IMR-90 (cell line): ENCODE measurements at regions not wholly inside any gene's neighbourhood (a gene's known extent, or its start where the extent isn't known, plus 50 kb on each side); places are given as distances from the start of the nearest gene placed in this dataset.

Experiments used
- ATAC-seq: fragments of 200-7000 bp; cut with Tn5 transposase; 2 replicates; pipeline ENCODE4 v1.9.1; 2020; ENCODE audit warnings: low read depth, mild to moderate bottlenecking, moderate library complexity
- BruUV-seq: library from RNA; stranded (reverse); fragments of 400-500 nt; replicated peaks from 2 replicates; lab custom pipeline; 2021; lab: Mats Ljungman, UMichigan
- CTCF ChIA-PET: fragments of 300-600 bp; formaldehyde crosslinking; extraction: SDS; loops from one replicate; lab custom pipeline; 2021; ENCODE audit warnings: antibody characterized with exemption; lab: Yijun Ruan, JAX
- POLR2A ChIA-PET: fragments of 300-600 bp; sonication (Branson Sonifier 250); formaldehyde crosslinking; loops from one replicate; lab custom pipeline; 2022; ENCODE audit warnings: antibody characterized with exemption; ENCODE audit not compliant: unreplicated experiment; lab: Charles Lee
- DNase-seq: peaks from one replicate; pipeline ENCODE4 v3.0.0; 2013
- H2AFZ ChIP-seq: replicated peaks from 2 replicates; pipeline ENCODE3; 2013; ENCODE audit warnings: low read length, mild to moderate bottlenecking; ENCODE audit not compliant: poor library complexity
- H2AK5ac ChIP-seq: 2 replicates; pipeline ENCODE4 v1.6.1; 2013; ENCODE audit warnings: low read depth, low read length, inconsistent platforms
- H2AK9ac ChIP-seq: replicated peaks from 2 replicates; pipeline ENCODE3; 2013; ENCODE audit warnings: mild to moderate bottlenecking, low read depth, low read length, moderate library complexity; ENCODE audit not compliant: poor library complexity
- H2BK120ac ChIP-seq: 2 replicates; pipeline ENCODE4 v1.6.1; 2013; ENCODE audit warnings: low read depth, low read length, inconsistent platforms
- H2BK15ac ChIP-seq: 3 replicates; pipeline ENCODE4 v1.6.1; 2013; ENCODE audit warnings: low read depth, low read length, inconsistent platforms
- H2BK20ac ChIP-seq: 2 replicates; pipeline ENCODE4 v1.6.1; 2013; ENCODE audit warnings: low read depth, mild to moderate bottlenecking, inconsistent platforms, low read length, moderate library complexity
- H2BK5ac ChIP-seq: 2 replicates; pipeline ENCODE4 v1.6.1; 2013; ENCODE audit warnings: mild to moderate bottlenecking, low read depth, low read length, inconsistent platforms; ENCODE audit not compliant: poor library complexity, severe bottlenecking
- H3K14ac ChIP-seq: replicated peaks from 2 replicates; pipeline ENCODE4 v1.6.1; 2013; ENCODE audit warnings: low read depth, low read length, inconsistent platforms
- H3K18ac ChIP-seq: 2 replicates; pipeline ENCODE4 v1.6.1; 2013; ENCODE audit warnings: low read depth, low read length, control low read depth
- H3K23ac ChIP-seq: 2 replicates; pipeline ENCODE4 v1.6.1; 2013; ENCODE audit warnings: low read depth, low read length, inconsistent platforms
- H3K27ac ChIP-seq: 2 replicates; pipeline ENCODE4 v1.5.1; 2013; ENCODE audit warnings: mild to moderate bottlenecking, control low read depth, low read length; ENCODE audit not compliant: insufficient read depth
- H3K27me3 ChIP-seq: 2 replicates; pipeline ENCODE4 v1.6.1; 2013; ENCODE audit warnings: low read length; ENCODE audit not compliant: control insufficient read depth, insufficient read depth
- H3K36me3 ChIP-seq: 2 replicates; pipeline ENCODE4 v1.6.1; 2013; ENCODE audit warnings: low read length, mixed read lengths; ENCODE audit not compliant: control insufficient read depth, insufficient read depth
- H3K4ac ChIP-seq: 2 replicates; pipeline ENCODE4 v1.6.1; 2013; ENCODE audit warnings: low read depth, low read length, inconsistent platforms
- H3K4me1 ChIP-seq: 2 replicates; pipeline ENCODE4 v1.6.1; 2013; ENCODE audit warnings: low read length, mixed read lengths; ENCODE audit not compliant: control insufficient read depth, insufficient read depth
- H3K4me2 ChIP-seq: 2 replicates; pipeline ENCODE4 v1.6.1; 2013; ENCODE audit warnings: low read depth, mild to moderate bottlenecking, control low read depth, low read length, moderate library complexity
- H3K4me3 ChIP-seq: 2 replicates; pipeline ENCODE4 v1.5.1; 2013; ENCODE audit warnings: low read depth, mild to moderate bottlenecking, control low read depth, low read length, moderate library complexity; ENCODE audit not compliant: insufficient read depth
- H3K56ac ChIP-seq: 2 replicates; pipeline ENCODE4 v1.6.1; 2013; ENCODE audit warnings: low read length, inconsistent platforms; ENCODE audit not compliant: insufficient read depth; ENCODE audit errors: extremely low read depth
- H3K79me1 ChIP-seq, 2 experiments: 2 replicates each; pipeline ENCODE4 v1.6.1; 2013; ENCODE audit warnings: low read length in 2 of 2, inconsistent platforms in 1 of 2, low read depth in 1 of 2
- H3K9ac ChIP-seq: 2 replicates; pipeline ENCODE4 v1.6.1; 2013; ENCODE audit warnings: low read depth, low read length, control low read depth
- H3K9me1 ChIP-seq: 2 replicates; pipeline ENCODE4 v1.6.1; 2013; ENCODE audit warnings: low read length, inconsistent platforms; ENCODE audit not compliant: insufficient read depth
- H3K9me3 ChIP-seq: 2 replicates; pipeline ENCODE4 v1.6.1; 2013; ENCODE audit warnings: low read length; ENCODE audit not compliant: control insufficient read depth, insufficient read depth
- H4K20me1 ChIP-seq: 2 replicates; pipeline ENCODE4 v1.6.1; 2013; ENCODE audit warnings: low read length, inconsistent platforms; ENCODE audit not compliant: insufficient read depth
- H4K5ac ChIP-seq: 2 replicates; pipeline ENCODE4 v1.6.1; 2013; ENCODE audit warnings: mild to moderate bottlenecking, low read depth, low read length, control low read depth
- H4K8ac ChIP-seq, 2 experiments: 2 replicates each; pipeline ENCODE4 v1.6.1; 2013; ENCODE audit warnings: low read depth in 2 of 2, low read length in 2 of 2, control low read depth in 1 of 2, inconsistent platforms in 1 of 2
- H4K91ac ChIP-seq: 2 replicates; pipeline ENCODE4 v1.6.1; 2013; ENCODE audit warnings: low read depth, low read length, inconsistent platforms; ENCODE audit not compliant: insufficient read depth
- CHD1 ChIP-seq: IDR thresholded peaks from 2 replicates; pipeline ENCODE4 v1.6.1; 2012; ENCODE audit warnings: low read depth, low read length, improper control_type of control experiment
- MAFK ChIP-seq: IDR thresholded peaks from 2 replicates; pipeline ENCODE4 v1.6.1; 2012; ENCODE audit warnings: low read depth, low read length, improper control_type of control experiment
- MAZ ChIP-seq: IDR thresholded peaks from 2 replicates; pipeline ENCODE4 v1.6.1; 2012; ENCODE audit warnings: low read depth, mild to moderate bottlenecking, low read length, improper control_type of control experiment, moderate library complexity, borderline replicate concordance
- NFE2L2 ChIP-seq: fragments of 150-350 bp; IDR thresholded peaks from 2 replicates; pipeline ENCODE4 v1.6.1; 2016; ENCODE audit warnings: low read depth, mild to moderate bottlenecking, low read length
- POLR2A ChIP-seq: IDR thresholded peaks from 2 replicates; pipeline ENCODE4 v1.6.1; 2012; ENCODE audit warnings: mild to moderate bottlenecking, low read depth, low read length
- RCOR1 ChIP-seq: IDR thresholded peaks from 2 replicates; pipeline ENCODE4 v1.6.1; 2012; ENCODE audit warnings: mild to moderate bottlenecking, low read length, improper control_type of control experiment; ENCODE audit not compliant: insufficient replicate concordance
- SMC3 ChIP-seq: fragments of 150-350 bp; IDR thresholded peaks from 2 replicates; pipeline ENCODE4 v1.6.1; 2016; ENCODE audit warnings: low read depth, mild to moderate bottlenecking, antibody characterized with exemption, low read length, moderate library complexity
- dilution Hi-C: fragments of 300-500 bp; cut with HindIII; formaldehyde crosslinking; loops from one replicate; pipeline ENCODE4 v1.14.3; 2018; ENCODE audit warnings: low sequenced_read_pairs; ENCODE audit not compliant: unreplicated experiment
- in situ Hi-C: fragments of 300-500 bp; cut with MboI; formaldehyde crosslinking; loops from 3 replicates; pipeline ENCODE4 v1.14.3; 2019; ENCODE audit warnings: low sequenced_read_pairs, inconsistent platforms, mixed read lengths
- intact Hi-C: fragments of 100-400 bp; cut with micrococcal nuclease; formaldehyde crosslinking; loops from 2 replicates; pipeline ENCODE4 v1.10.0; 2022
- TF ChIP-seq, protein P1 (sequence below): fragments of 150-350 bp; IDR thresholded peaks from 2 replicates; pipeline ENCODE4 v1.6.1; 2017; ENCODE audit warnings: mild to moderate bottlenecking, antibody characterized with exemption, low read length, low read depth

- Histone ChIP-seq H3K27me3 (no peaks in the 10 kb centered on the region; the same call in 1 of the 2 replicates), H2AK9ac (no peak overlapping the region), H2BK5ac (no peak overlapping the region), H4K5ac (no peak overlapping the region), H3K27ac (no peak overlapping the region), H2BK120ac (no peak overlapping the region), H3K79me1 (no peaks in the 10 kb centered on the region), H2AFZ (no peak overlapping the region), H3K9me1 (no peaks in the 10 kb centered on the region), H2AK5ac (no peak overlapping the region), H3K36me3 (no peaks in the 10 kb centered on the region), H4K20me1 (no peaks in the 10 kb centered on the region), H3K9ac (no peak overlapping the region), H3K23ac (no peak overlapping the region), H3K4me2 (no peak overlapping the region), H3K18ac (no peak overlapping the region), H3K9me3 (no peaks in the 10 kb centered on the region), H3K56ac (no peak overlapping the region), H4K8ac (no peak overlapping the region), H2BK15ac (no peak overlapping the region), H3K14ac (no peak overlapping the region), H3K4ac (no peak overlapping the region), H4K91ac (no peak overlapping the region), H2BK20ac (no peak overlapping the region), H3K4me1 (no peaks in the 10 kb centered on the region), H3K4me3 (no peak overlapping the region)
- TF ChIP-seq CHD1 (no peak), SMC3 (no peak), MAZ (no peak), NFE2L2 (no peak), MAFK (no peak), POLR2A (no peak), RCOR1 (no peak)
- TF ChIP-seq, protein P1, sequence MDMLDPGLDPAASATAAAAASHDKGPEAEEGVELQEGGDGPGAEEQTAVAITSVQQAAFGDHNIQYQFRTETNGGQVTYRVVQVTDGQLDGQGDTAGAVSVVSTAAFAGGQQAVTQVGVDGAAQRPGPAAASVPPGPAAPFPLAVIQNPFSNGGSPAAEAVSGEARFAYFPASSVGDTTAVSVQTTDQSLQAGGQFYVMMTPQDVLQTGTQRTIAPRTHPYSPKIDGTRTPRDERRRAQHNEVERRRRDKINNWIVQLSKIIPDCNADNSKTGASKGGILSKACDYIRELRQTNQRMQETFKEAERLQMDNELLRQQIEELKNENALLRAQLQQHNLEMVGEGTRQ = no peak
- CTCF ChIA-PET = no interaction called here
- POLR2A ChIA-PET = no interaction called here
- dilution Hi-C loops (no loop called here), intact Hi-C loops (no loop called here), in situ Hi-C loops (no loop called here)
- no peak for ATAC-seq
- no peak for DNase-seq
- no TSS peak for BruUV-seq
These were observed 208.5 kb upstream of the CASK start for GRCh38 chrX:42131856-42132255.
